Tibial nerve (tissue), 3 donors: ENCODE measurements at regions not wholly inside any gene's neighbourhood (a gene's known extent, or its start where the extent isn't known, plus 50 kb on each side); places are given as distances from the start of the nearest gene placed in this dataset.

ENCODE experiments used
- CTCF ChIP-seq, 5 experiments: fragments of 200-600 bp in 3 of 5; fragments of 450-650 bp in 2 of 5; sonication (generic) in 3 of 5; IDR thresholded peaks; one replicate each; pipeline ENCODE4 v1.5.1; 2016 to 2019; ENCODE audit warnings: antibody characterized with exemption in 5 of 5, mild to moderate bottlenecking in 3 of 5, moderate library complexity in 2 of 5
- POLR2A ChIP-seq, 2 donors: fragments of 450-650 bp; IDR thresholded peaks; one replicate each; pipeline ENCODE4 v1.6.1; 2017; ENCODE audit warnings: antibody characterized with exemption in 2 of 2, mild to moderate bottlenecking in 2 of 2, moderate library complexity in 2 of 2

GRCh38 chr2:156129227-156129626 lies 203.3 kb downstream of the NR4A2 start:
- TF ChIP-seq CTCF (IDR thresholded peaks at IDR 0.05) = no peak
- TF ChIP-seq POLR2A (IDR thresholded peaks at IDR 0.05) = no peak
